Forelimb muscle (tissue), 1 donor: ENCODE measurements at regions not wholly inside any gene's neighbourhood (a gene's known extent, or its start where the extent isn't known, plus 50 kb on each side); places are given as distances from the start of the nearest gene placed in this dataset.
"Not testable (repeated sequence)": the region's sequence is repeated elsewhere in the genome, so short reads cannot be mapped to it uniquely, and the experiment has no call there.

Experiments
- DNase-seq: peaks from one replicate; pipeline ENCODE4 v3.0.0-alpha.2; 2013; ENCODE audit warnings: low read depth

GRCh38 chr10:52368725-52369124 is 54.6 kb downstream of the DKK1 start:
- no peak for DNase-seq

DNA sequence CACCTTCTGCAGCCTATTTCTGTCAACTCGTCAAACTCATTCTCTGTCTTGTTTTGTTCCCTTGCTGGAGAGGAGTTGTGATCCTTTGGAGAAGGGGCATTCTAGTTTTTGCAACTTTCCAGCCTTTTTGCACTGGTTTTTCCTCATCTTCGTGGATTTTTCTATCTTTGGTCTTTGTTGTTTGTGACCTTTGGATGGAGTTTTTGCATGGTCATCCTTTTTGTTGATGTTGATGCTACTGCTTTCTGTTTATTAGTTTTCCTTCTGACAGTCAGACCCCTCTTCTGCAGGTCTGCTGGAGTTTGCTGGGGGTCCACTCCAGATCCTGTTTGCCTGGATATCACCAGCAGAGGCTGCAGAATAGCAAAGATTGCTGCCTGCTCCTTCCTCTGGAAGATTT is 60.1 kb downstream of the DKK1 start:
- DNase-seq, result not testable (repeated sequence)

- DNase-seq, result no peak
These were observed 62.7 kb downstream of the DKK1 start for GRCh38 chr10:52376694-52377354.

GRCh38 chr10:52378124-52378523 is 64.0 kb downstream of the DKK1 start:
- no peak for DNase-seq

- no peak for DNase-seq
These were observed 65.2 kb downstream of the DKK1 start for GRCh38 chr10:52379287-52379686.

DNA sequence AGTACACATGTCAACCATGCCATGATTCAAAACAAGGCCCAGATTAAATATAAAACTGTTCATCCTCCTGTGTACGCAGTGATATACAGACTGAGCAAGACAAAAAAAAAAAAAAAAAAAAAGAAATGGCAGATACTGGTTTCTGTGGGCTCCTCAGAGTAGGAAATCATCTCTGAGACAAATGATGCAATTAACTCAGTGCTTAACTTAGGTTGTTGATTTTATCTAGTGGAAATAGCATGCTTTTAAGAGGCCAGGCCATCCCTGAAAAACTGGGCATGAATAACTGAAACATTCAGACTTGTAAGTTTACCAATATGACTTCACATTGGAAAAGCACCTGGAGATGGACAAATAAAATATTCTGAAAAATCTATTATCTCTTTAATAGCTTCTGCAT is 69.0 kb downstream of the DKK1 start:
- no peak for DNase-seq

- DNase-seq, result no peak
These were observed 73.7 kb downstream of the DKK1 start for GRCh38 chr10:52387744-52388143.

DNA sequence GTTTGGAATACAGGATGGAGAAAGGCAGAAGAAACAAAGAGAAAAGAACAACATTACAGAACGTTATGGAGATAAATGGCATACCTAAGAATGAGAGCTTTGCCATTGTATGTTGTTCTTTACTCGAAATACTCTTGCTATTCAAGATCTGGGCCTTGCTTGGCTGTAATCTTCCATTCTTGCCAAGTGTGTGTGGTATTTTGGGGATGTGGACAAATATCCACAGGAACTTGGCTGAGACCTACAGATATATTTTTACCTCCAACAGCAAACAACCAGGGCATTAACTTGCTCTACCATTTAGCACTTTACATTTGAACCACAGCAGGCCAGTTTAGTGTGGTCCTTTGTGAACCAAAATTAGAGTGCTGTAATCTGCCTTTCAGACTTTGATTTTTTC is 76.3 kb downstream of the DKK1 start:
- DNase-seq, result no peak

GRCh38 chr10:52391927-52392602 is 78.0 kb downstream of the DKK1 start:
- DNase-seq, result no peak

DNA sequence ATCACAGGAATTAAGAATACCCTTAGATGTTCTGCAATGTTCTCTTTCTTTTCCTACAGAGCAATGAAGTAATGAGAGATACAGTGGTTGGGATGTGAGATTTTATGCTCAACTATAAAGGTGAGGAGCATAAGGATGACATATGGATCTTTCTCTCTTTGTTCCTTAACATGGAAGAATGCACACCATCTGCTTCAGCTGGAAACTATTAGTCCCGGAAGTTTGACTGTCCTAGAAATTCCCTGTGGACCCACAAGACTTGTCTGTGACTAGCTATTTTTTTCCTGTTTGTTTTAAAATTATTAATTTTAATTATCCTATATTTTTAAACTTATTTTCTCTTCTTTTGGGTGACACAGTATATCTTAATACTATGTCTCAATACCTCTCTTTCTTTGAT is 80.2 kb downstream of the DKK1 start:
- DNase-seq, result no peak

- no peak for DNase-seq
These were observed 86.5 kb downstream of the DKK1 start for GRCh38 chr10:52400562-52400961.

GRCh38 chr10:52403801-52404200 is 89.7 kb downstream of the DKK1 start:
- DNase-seq, result not testable (repeated sequence)

DNA sequence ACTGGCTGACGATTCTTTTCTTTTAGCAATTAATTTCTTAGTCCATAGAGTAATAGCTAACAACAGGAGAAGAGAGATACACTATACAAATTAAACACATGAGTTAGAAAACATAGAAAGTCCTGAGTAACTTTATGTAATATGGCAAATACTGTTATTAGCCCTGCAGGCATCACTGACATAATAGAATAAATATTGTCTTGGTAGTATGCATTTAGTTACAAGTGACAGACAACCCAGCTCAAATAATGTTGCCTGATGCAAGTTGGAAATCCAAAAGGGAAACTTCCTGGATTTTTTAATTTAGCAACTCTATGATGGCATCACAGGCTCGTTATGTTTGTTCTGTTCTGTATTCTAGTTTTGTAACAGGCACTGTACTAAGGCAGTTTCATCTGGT is 95.1 kb downstream of the DKK1 start:
- no peak for DNase-seq

- no peak for DNase-seq
These were observed 95.8 kb downstream of the DKK1 start for GRCh38 chr10:52409928-52410327.

GRCh38 chr10:52410916-52411315 is 96.8 kb downstream of the DKK1 start:
- no peak for DNase-seq

- no peak for DNase-seq
These were observed 105.2 kb downstream of the DKK1 start for GRCh38 chr10:52419281-52419680.

- no peak for DNase-seq
These were observed 106.6 kb downstream of the DKK1 start for GRCh38 chr10:52420656-52421055.

GRCh38 chr10:52423369-52423768 is 109.3 kb downstream of the DKK1 start:
- DNase-seq, result no peak

- no peak for DNase-seq
These were observed 110.3 kb downstream of the DKK1 start for GRCh38 chr10:52424341-52424740.

DNA sequence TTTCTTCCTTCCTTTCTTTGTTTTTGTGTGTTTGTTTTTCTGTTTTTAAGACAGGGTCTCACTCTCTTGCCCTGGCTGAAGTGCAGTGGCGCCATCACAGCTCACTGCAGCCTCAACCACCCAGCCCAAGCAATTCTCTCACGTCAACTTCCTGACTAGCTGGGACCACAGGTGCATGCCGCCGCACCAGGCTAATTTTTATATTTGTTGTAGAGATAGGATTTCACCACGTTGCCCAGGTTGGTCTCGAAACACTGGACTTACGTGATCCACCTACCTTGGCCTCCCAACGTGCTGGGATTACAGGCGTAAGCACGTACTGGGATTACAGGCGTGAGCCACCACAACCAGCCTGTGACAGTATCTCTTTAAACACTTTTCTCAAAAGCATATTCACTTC is 120.7 kb downstream of the DKK1 start:
- DNase-seq, result no peak

DNA sequence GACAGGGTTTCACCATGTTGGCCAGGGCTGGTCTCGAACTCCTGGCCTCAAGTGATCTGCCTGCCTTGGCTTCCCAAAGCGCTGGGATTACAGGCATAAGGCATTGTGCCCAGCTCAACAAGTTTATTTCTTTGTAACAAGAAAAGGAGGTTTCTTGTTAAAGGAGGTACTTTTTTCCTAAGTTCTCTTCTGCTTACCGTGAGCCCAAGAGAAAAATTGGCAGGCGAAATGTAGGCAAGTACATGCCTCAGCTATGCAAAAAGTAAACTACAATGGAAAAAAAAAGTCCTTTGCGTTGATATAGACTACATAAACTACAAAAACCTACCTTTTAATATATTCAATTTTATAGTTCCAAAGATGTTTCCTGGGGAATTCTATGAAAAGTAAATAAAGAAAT is 122.6 kb downstream of the DKK1 start:
- DNase-seq, result no peak

GRCh38 chr10:52437205-52437646 is 123.1 kb downstream of the DKK1 start:
- no peak for DNase-seq

- DNase-seq, result no peak
These were observed 124.0 kb downstream of the DKK1 start for GRCh38 chr10:52438119-52438518.
